ENCODE measurements at regions not wholly inside any gene's neighbourhood (a gene's known extent, or its start where the extent isn't known, plus 50 kb on each side); places are given as distances from the start of the nearest gene placed in this dataset.
"Not testable (repeated sequence)": the region's sequence is repeated elsewhere in the genome, so short reads cannot be mapped to it uniquely, and the experiment has no call there.

DNA sequence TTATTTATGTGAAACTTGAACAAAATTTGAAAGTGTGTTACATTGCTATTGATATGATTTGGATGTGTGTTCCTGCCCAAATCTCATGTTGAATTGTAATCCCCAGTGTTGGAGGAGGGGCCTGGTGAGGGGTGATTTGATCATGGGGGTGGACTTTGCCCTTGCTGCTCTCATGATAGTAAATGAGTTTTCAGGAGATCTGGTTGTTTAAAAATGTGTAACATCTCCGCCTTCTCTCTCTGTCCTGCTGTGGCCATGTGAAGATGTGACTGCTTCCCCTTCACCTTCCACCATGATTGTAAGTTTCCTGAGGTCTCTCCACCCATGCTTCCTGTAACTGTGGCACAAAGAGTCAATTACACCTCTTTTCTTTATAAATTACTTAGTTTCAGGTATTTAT, 1731.0 kb downstream of the SLITRK5 start:
- Mint-ChIP-seq H3K4me1 (ENCODE audit: low read depth, unreplicated experiment) (no peaks in the 10 kb centered on the region), H3K27me3 (ENCODE audit: unreplicated experiment) (no peaks in the 10 kb centered on the region), H3K27ac (ENCODE audit: unreplicated experiment) (no peak overlapping the region), H3K4me3 (ENCODE audit: unreplicated experiment) (no peak overlapping the region), H3K36me3 (ENCODE audit: unreplicated experiment) (no peaks in the 10 kb centered on the region), H3K9me3 (ENCODE audit: unreplicated experiment) (peaks cover 2% of the 10 kb centered on the region)
- DNase-seq, result no peak
- TF ChIP-seq, protein P1, sequence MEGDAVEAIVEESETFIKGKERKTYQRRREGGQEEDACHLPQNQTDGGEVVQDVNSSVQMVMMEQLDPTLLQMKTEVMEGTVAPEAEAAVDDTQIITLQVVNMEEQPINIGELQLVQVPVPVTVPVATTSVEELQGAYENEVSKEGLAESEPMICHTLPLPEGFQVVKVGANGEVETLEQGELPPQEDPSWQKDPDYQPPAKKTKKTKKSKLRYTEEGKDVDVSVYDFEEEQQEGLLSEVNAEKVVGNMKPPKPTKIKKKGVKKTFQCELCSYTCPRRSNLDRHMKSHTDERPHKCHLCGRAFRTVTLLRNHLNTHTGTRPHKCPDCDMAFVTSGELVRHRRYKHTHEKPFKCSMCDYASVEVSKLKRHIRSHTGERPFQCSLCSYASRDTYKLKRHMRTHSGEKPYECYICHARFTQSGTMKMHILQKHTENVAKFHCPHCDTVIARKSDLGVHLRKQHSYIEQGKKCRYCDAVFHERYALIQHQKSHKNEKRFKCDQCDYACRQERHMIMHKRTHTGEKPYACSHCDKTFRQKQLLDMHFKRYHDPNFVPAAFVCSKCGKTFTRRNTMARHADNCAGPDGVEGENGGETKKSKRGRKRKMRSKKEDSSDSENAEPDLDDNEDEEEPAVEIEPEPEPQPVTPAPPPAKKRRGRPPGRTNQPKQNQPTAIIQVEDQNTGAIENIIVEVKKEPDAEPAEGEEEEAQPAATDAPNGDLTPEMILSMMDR (IDR thresholded peaks at IDR 0.05; ENCODE audit: partially characterized antibody, unreplicated experiment), result no peak

DNA sequence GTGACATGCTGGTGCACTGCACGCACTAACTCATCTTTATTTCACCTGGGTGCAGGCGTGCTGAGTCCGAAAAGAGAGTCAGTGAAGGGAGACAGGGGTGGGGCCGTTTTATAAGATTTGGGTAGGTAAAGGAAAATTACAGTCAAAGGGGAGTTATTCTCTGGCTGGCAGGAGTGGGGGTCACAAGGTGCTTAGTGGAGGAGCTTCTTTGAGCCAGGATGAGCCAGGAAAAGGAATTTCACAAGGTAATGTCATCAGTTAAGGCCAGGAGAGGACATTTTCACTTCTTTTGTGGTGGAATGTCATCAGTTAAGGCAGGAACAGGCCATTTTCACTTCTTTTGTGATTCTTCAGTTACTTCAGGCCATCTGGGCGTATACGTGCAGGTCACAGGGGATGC, 1734.9 kb downstream of the SLITRK5 start:
- H3K9me3 Mint-ChIP-seq (ENCODE audit: unreplicated experiment); DNase-seq; H3K27ac Mint-ChIP-seq (ENCODE audit: unreplicated experiment); H3K27me3 Mint-ChIP-seq (ENCODE audit: unreplicated experiment); H3K36me3 Mint-ChIP-seq (ENCODE audit: unreplicated experiment); H3K4me1 Mint-ChIP-seq (ENCODE audit: low read depth, unreplicated experiment); H3K4me3 Mint-ChIP-seq (ENCODE audit: unreplicated experiment): not testable (repeated sequence)

DNA sequence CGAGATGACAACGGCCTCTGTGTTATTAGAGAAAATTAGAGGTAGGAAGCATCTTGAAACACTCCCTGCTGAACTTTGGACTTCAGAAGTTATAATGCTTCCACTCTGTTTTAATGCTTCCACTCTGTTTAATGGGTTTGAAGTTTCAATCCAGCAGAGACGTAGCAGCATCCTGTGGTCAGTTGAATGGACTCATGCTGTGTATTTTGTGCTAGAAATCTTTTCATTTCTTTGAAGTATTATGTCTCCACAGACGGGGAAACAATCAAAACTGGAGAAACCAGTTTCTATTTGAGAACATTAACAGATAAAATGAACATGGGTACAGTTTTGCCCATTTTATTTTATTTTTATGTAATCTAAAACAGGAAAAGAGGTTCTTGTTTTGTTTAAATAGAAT, 1736.2 kb downstream of the SLITRK5 start:
- Mint-ChIP-seq H3K4me1 (ENCODE audit: low read depth, unreplicated experiment) (no peaks in the 10 kb centered on the region), H3K27ac (ENCODE audit: unreplicated experiment) (no peak overlapping the region), H3K27me3 (ENCODE audit: unreplicated experiment) (no peaks in the 10 kb centered on the region), H3K36me3 (ENCODE audit: unreplicated experiment) (no peaks in the 10 kb centered on the region), H3K9me3 (ENCODE audit: unreplicated experiment) (no peaks in the 10 kb centered on the region), H3K4me3 (ENCODE audit: unreplicated experiment) (no peak overlapping the region)
- TF ChIP-seq, protein P1 (IDR thresholded peaks at IDR 0.05; ENCODE audit: partially characterized antibody, unreplicated experiment), result no peak
- DNase-seq, result no peak

DNA sequence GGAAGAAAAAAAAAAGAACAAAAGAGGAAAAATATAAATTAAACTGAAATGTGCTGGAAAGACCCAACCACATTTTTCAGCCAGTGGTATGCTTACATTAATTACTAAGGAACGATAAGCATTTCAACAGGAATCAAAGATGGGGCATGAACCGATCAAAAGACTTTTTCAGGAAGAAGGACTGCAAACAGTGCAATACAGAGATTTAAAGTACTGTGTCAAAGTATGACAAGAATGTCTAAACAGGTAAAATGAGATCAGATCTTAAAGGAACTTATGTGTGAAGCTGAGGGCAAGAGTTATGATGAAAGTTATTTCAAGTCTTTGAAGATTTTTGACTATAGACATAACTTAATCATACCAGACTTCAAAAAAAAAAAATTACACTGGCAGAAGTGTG, 1761.8 kb downstream of the SLITRK5 start:
- DNase-seq, result no peak
- TF ChIP-seq, protein P1 (IDR thresholded peaks at IDR 0.05; ENCODE audit: partially characterized antibody, unreplicated experiment), result no peak
- no peak overlapping the region for H3K27ac Mint-ChIP-seq (ENCODE audit: unreplicated experiment)
- H3K4me3 Mint-ChIP-seq (ENCODE audit: unreplicated experiment), result no peak overlapping the region
- H3K4me1 Mint-ChIP-seq (ENCODE audit: low read depth, unreplicated experiment), result no peaks in the 10 kb centered on the region
- H3K36me3 Mint-ChIP-seq (ENCODE audit: unreplicated experiment), result no peaks in the 10 kb centered on the region
- no peaks in the 10 kb centered on the region for H3K9me3 Mint-ChIP-seq (ENCODE audit: unreplicated experiment)
- peaks cover 2% of the 10 kb centered on the region for H3K27me3 Mint-ChIP-seq (ENCODE audit: unreplicated experiment)

DNA sequence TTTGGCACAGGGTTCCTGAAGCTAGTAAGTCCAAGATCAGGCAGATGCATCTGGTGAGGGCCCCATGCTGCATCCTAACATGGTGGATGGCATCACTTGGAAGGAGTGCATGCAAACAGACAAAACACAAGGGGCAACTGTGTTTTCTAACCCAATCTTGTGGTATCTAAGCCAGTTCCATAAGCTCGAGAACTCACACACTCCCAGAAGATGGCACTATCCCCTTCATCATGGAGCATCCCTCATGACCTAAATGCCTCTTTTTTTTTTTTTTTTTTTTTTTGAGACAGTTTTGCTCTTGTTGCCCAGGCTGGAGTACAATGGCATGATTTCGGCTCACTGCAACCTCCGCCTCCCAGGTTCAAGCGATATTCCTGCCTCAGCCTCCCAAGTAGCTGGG, 1763.5 kb downstream of the SLITRK5 start:
- H3K4me3 Mint-ChIP-seq (ENCODE audit: unreplicated experiment); H3K4me1 Mint-ChIP-seq (ENCODE audit: low read depth, unreplicated experiment); H3K36me3 Mint-ChIP-seq (ENCODE audit: unreplicated experiment); H3K27ac Mint-ChIP-seq (ENCODE audit: unreplicated experiment); DNase-seq; H3K9me3 Mint-ChIP-seq (ENCODE audit: unreplicated experiment); H3K27me3 Mint-ChIP-seq (ENCODE audit: unreplicated experiment): not testable (repeated sequence)

DNA sequence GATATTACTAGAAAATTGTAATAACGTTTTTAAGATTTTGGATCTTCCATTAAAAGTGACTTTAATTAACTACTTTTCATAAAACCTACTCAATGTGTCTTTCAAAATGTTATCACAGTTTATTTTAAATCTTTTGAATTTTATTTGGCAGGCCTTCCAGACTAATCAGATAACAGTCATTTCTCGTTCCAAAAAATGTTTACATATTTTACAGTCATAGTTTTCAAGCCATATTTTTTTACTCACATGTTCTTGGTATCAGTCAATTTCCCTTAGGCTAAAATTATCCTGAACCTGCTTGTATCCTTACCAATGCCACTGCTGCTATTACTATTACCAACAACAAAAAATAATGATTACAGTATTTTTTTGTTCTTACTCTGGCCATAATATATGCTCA, 1783.5 kb downstream of the SLITRK5 start:
- Mint-ChIP-seq H3K36me3 (ENCODE audit: unreplicated experiment) (no peaks in the 10 kb centered on the region), H3K9me3 (ENCODE audit: unreplicated experiment) (no peaks in the 10 kb centered on the region), H3K27ac (ENCODE audit: unreplicated experiment) (no peak overlapping the region), H3K4me3 (ENCODE audit: unreplicated experiment) (no peak overlapping the region), H3K27me3 (ENCODE audit: unreplicated experiment) (peaks cover 2% of the 10 kb centered on the region), H3K4me1 (ENCODE audit: low read depth, unreplicated experiment) (peaks cover 16% of the 10 kb centered on the region)
- DNase-seq, result no peak
- TF ChIP-seq, protein P1 (IDR thresholded peaks at IDR 0.05; ENCODE audit: partially characterized antibody, unreplicated experiment), result no peak
